OCI-LY1 (cell line): ENCODE measurements at regions not wholly inside any gene's neighbourhood (a gene's known extent, or its start where the extent isn't known, plus 50 kb on each side); places are given as distances from the start of the nearest gene placed in this dataset.

ENCODE experiments used
- H2AFZ ChIP-seq: fragments of 200-600 bp; sonication (generic), shearing (Covaris generic); 2 replicates; pipeline ENCODE4 v1.6.0; 2014; ENCODE audit warnings: antibody characterized with exemption, mild to moderate bottlenecking, low read length
- H3F3A ChIP-seq: fragments of 200-600 bp; sonication (generic), shearing (Covaris generic); 2 replicates; pipeline ENCODE4 v1.6.0; 2014; ENCODE audit warnings: mild to moderate bottlenecking, antibody characterized with exemption, low read length, moderate library complexity; ENCODE audit not compliant: insufficient read depth
- H3K27ac ChIP-seq: fragments of 200-600 bp; sonication (generic); 2 replicates; pipeline ENCODE4 v1.5.1; 2014; ENCODE audit warnings: low read length, mixed run types, mild to moderate bottlenecking, low read depth; ENCODE audit not compliant: poor library complexity, severe bottlenecking
- H3K27me3 ChIP-seq: fragments of 200-600 bp; sonication (generic); 2 replicates; pipeline ENCODE4 v1.6.0; 2014; ENCODE audit warnings: antibody characterized with exemption, mild to moderate bottlenecking, low read length, moderate library complexity; ENCODE audit not compliant: insufficient read depth
- H3K36me3 ChIP-seq: fragments of 200-600 bp; sonication (generic); 2 replicates; pipeline ENCODE4 v1.6.1; 2014; ENCODE audit warnings: mild to moderate bottlenecking, antibody characterized with exemption, low read length, moderate library complexity, mixed read lengths; ENCODE audit not compliant: insufficient read depth
- H3K4me1 ChIP-seq: fragments of 200-600 bp; sonication (generic); 2 replicates; pipeline ENCODE4 v1.5.1; 2014; ENCODE audit warnings: mild to moderate bottlenecking, low read length, moderate library complexity; ENCODE audit not compliant: insufficient read depth, severe bottlenecking
- H3K4me2 ChIP-seq: fragments of 200-600 bp; sonication (generic), shearing (Covaris generic); 2 replicates; pipeline ENCODE4 v1.6.1; 2014; ENCODE audit warnings: low read length
- H3K4me3 ChIP-seq: fragments of 200-600 bp; sonication (generic); 2 replicates; pipeline ENCODE4 v1.5.1; 2014; ENCODE audit warnings: low read length, low read depth, mild to moderate bottlenecking, mixed read lengths; ENCODE audit not compliant: poor library complexity, severe bottlenecking
- H3K79me2 ChIP-seq: fragments of 200-600 bp; shearing (Covaris generic); 2 replicates; pipeline ENCODE4 v1.6.1; 2016; ENCODE audit warnings: mixed run types, low read length, mixed read lengths; ENCODE audit not compliant: insufficient read depth
- H3K9ac ChIP-seq: fragments of 200-600 bp; sonication (generic), shearing (Covaris generic); 2 replicates; pipeline ENCODE4 v1.6.1; 2014; ENCODE audit warnings: mild to moderate bottlenecking, low read length, mixed read lengths
- H3K9me2 ChIP-seq: fragments of 200-600 bp; sonication (generic), shearing (Covaris generic); 2 replicates; pipeline ENCODE4 v1.6.1; 2014; ENCODE audit warnings: low read depth, mild to moderate bottlenecking, low read length, mixed read lengths
- H3K9me3 ChIP-seq: fragments of 200-600 bp; shearing (Covaris generic); 2 replicates; pipeline ENCODE4 v1.6.1; 2014; ENCODE audit warnings: low read length, mixed read lengths
- H4K20me1 ChIP-seq: fragments of 200-600 bp; sonication (generic), shearing (Covaris generic); 2 replicates; pipeline ENCODE4 v1.6.0; 2016; ENCODE audit warnings: mild to moderate bottlenecking, low read length; ENCODE audit not compliant: insufficient read depth
- EZH2 ChIP-seq: fragments of 200-600 bp; sonication (generic), shearing (Covaris generic); IDR thresholded peaks from 2 replicates; pipeline ENCODE4 v1.8.0; 2017; ENCODE audit warnings: borderline replicate concordance, mixed run types, mild to moderate bottlenecking, antibody characterized with exemption, low read length, moderate library complexity, mixed read lengths
- TF ChIP-seq, protein P1 (sequence below): fragments of 200-600 bp; sonication (generic), shearing (Covaris generic); IDR thresholded peaks from 2 replicates; pipeline ENCODE4 v1.5.1; 2017; ENCODE audit warnings: mild to moderate bottlenecking, antibody characterized with exemption, low read length, moderate library complexity, mixed read lengths

DNA sequence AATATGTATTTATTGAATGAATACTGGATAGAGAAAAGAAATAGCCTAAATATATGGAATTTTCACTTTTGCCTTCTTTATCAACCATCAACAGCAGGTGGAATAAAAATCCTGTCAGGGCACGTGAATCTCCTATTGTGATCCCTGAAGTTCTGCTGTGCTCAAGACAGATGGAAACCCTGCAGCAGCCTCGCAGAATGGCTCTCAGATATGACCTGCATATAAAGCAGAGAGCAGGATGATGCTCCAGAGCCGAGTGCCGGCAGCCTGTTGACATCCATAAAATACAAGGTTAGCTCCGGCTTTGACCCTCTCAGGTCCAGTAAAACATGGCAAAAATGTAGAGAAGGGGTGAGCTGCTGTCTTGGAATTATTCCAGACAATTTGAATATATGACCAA lies 659.3 kb downstream of the DIAPH3 start:
- H3K27me3 ChIP-seq: no peaks in the 10 kb centered on the region
- H3K27ac ChIP-seq: no peak overlapping the region
- no peaks in the 10 kb centered on the region for H3K9me3 ChIP-seq
- no peak overlapping the region for H3K4me2 ChIP-seq
- H3K79me2 ChIP-seq: no peaks in the 10 kb centered on the region
- no peak overlapping the region for H3K9ac ChIP-seq
- H3F3A ChIP-seq: no peaks in the 10 kb centered on the region
- H3K36me3 ChIP-seq: no peaks in the 10 kb centered on the region
- H3K4me1 ChIP-seq: no peaks in the 10 kb centered on the region
- no peaks in the 10 kb centered on the region for H3K9me2 ChIP-seq
- TF ChIP-seq, protein P1, sequence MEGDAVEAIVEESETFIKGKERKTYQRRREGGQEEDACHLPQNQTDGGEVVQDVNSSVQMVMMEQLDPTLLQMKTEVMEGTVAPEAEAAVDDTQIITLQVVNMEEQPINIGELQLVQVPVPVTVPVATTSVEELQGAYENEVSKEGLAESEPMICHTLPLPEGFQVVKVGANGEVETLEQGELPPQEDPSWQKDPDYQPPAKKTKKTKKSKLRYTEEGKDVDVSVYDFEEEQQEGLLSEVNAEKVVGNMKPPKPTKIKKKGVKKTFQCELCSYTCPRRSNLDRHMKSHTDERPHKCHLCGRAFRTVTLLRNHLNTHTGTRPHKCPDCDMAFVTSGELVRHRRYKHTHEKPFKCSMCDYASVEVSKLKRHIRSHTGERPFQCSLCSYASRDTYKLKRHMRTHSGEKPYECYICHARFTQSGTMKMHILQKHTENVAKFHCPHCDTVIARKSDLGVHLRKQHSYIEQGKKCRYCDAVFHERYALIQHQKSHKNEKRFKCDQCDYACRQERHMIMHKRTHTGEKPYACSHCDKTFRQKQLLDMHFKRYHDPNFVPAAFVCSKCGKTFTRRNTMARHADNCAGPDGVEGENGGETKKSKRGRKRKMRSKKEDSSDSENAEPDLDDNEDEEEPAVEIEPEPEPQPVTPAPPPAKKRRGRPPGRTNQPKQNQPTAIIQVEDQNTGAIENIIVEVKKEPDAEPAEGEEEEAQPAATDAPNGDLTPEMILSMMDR: no peak
- no peak for TF ChIP-seq EZH2
- no peaks in the 10 kb centered on the region for H4K20me1 ChIP-seq
- H2AFZ ChIP-seq: no peak overlapping the region
- H3K4me3 ChIP-seq: no peak overlapping the region

DNA sequence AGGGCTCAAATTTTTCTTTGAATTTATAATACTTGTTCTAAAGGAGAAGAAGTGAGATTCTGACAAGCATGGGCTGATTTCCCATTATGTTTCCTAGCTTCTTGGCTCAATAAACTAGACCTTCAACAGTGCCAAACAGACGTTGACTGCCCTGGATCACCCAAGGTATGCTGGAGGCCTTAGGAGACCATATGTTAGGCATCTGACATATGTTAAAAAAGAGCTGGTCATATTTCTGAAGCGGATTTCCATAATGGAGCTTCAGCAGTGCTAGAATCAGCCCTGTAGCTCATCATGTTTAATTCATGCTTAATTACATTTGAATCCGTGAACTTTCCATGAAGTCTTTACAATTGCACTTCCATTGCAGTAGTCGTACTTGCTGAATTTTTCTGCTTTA lies 653.3 kb downstream of the DIAPH3 start:
- Histone ChIP-seq H3K9me3 (no peaks in the 10 kb centered on the region), H3K9ac (no peak overlapping the region), H3F3A (no peaks in the 10 kb centered on the region), H3K79me2 (no peaks in the 10 kb centered on the region), H3K36me3 (no peaks in the 10 kb centered on the region), H3K4me3 (no peak overlapping the region), H2AFZ (no peak overlapping the region), H3K4me2 (no peak overlapping the region), H4K20me1 (no peaks in the 10 kb centered on the region), H3K4me1 (no peaks in the 10 kb centered on the region), H3K27ac (no peak overlapping the region), H3K27me3 (no peaks in the 10 kb centered on the region), H3K9me2 (no peaks in the 10 kb centered on the region)
- TF ChIP-seq, protein P1: no peak
- no peak for TF ChIP-seq EZH2

DNA sequence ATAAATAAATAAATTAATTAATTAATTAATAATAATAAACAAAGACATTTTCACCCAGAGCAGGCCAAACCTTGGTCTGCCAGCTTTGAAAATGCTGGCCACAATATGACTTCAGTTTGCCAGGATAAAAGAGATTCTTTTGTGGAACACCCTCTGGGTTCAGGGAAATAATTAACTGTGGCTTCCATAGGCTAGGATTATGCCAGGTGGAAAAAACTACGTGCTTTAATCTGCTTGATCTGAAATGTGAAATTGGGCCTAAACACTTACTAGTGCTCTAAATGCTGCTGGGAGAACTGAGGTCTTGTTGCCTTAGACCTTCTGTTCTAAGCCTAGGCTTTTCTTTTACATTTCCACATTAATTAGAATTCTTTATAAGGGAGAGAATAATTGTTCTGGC lies 650.0 kb downstream of the DIAPH3 start:
- no peaks in the 10 kb centered on the region for H3K79me2 ChIP-seq

More for the DNA sequence above, 650.0 kb downstream of the DIAPH3 start:
- H3K4me3 ChIP-seq: no peak overlapping the region
- no peaks in the 10 kb centered on the region for H4K20me1 ChIP-seq
- H3K9ac ChIP-seq: no peak overlapping the region
- no peaks in the 10 kb centered on the region for H3K9me3 ChIP-seq
- no peaks in the 10 kb centered on the region for H3K9me2 ChIP-seq
- no peak for TF ChIP-seq EZH2
- TF ChIP-seq, protein P1: no peak
- no peaks in the 10 kb centered on the region for H3K27me3 ChIP-seq
- H3K27ac ChIP-seq: no peak overlapping the region
- no peaks in the 10 kb centered on the region for H3K4me1 ChIP-seq
- H3K4me2 ChIP-seq: no peak overlapping the region
- H3F3A ChIP-seq: no peaks in the 10 kb centered on the region
- H2AFZ ChIP-seq: no peak overlapping the region
- no peaks in the 10 kb centered on the region for H3K36me3 ChIP-seq
